Thyroid gland (tissue), 4 donors: ENCODE measurements at regions not wholly inside any gene's neighbourhood (a gene's known extent, or its start where the extent isn't known, plus 50 kb on each side); places are given as distances from the start of the nearest gene placed in this dataset.

Experiments
- CTCF ChIP-seq, 6 experiments: fragments of 200-600 bp in 3 of 6; fragments of 450-650 bp in 3 of 6; sonication (generic) in 3 of 6; IDR thresholded peaks; one replicate each; pipeline ENCODE4 v1.5.1; 2016 to 2019; ENCODE audit warnings: antibody characterized with exemption in 6 of 6, mild to moderate bottlenecking in 2 of 6, inconsistent platforms in 1 of 6, moderate library complexity in 1 of 6
- POLR2A ChIP-seq, 2 donors: fragments of 450-650 bp; IDR thresholded peaks; one replicate each; pipeline ENCODE4 v1.6.1; 2017; ENCODE audit warnings: antibody characterized with exemption in 2 of 2, mild to moderate bottlenecking in 2 of 2, moderate library complexity in 1 of 2

GRCh38 chr6:67974931-67975330 is 660.2 kb upstream of the ADGRB3 start:
- TF ChIP-seq CTCF (IDR thresholded peaks at IDR 0.05), result no peak
- no peak for TF ChIP-seq POLR2A (IDR thresholded peaks at IDR 0.05)
